SW 1271 (cell line): ENCODE measurements at regions not wholly inside any gene's neighbourhood (a gene's known extent, or its start where the extent isn't known, plus 50 kb on each side); places are given as distances from the start of the nearest gene placed in this dataset.
"Not testable (repeated sequence)": the region's sequence is repeated elsewhere in the genome, so short reads cannot be mapped to it uniquely, and the experiment has no call there.

ENCODE experiments used
- DNase-seq, 2 experiments: peaks; one replicate each; lab custom pipeline; 2025; lab: John Stamatoyannopoulos, UW

DNA sequence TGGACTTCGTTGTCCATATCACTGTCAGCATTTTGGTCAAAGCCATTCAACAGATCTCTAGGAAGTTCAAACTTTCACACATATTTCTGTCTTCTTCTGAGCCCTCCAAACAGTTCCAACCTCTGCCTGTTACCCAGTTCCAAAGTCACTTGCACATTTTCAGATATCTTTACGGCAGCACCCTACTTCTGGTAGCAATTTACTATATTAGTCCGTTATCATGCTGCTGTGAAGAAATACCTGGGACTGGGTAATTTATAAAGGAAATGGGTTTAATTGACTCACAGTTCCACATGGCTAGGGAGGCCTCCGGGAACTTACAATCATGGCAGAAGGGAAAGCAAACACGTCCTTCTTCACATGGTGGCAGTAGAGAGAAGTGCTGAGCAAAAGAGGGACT is 60.6 kb upstream of the HGFAC start:
- not testable (repeated sequence) for DNase-seq

- DNase-seq = no peak
Measured at GRCh38 chr4:3382251-3382650, 59.5 kb upstream of the HGFAC start.

GRCh38 chr4:3384391-3384770 is 57.4 kb upstream of the HGFAC start:
- no peak for DNase-seq

DNA sequence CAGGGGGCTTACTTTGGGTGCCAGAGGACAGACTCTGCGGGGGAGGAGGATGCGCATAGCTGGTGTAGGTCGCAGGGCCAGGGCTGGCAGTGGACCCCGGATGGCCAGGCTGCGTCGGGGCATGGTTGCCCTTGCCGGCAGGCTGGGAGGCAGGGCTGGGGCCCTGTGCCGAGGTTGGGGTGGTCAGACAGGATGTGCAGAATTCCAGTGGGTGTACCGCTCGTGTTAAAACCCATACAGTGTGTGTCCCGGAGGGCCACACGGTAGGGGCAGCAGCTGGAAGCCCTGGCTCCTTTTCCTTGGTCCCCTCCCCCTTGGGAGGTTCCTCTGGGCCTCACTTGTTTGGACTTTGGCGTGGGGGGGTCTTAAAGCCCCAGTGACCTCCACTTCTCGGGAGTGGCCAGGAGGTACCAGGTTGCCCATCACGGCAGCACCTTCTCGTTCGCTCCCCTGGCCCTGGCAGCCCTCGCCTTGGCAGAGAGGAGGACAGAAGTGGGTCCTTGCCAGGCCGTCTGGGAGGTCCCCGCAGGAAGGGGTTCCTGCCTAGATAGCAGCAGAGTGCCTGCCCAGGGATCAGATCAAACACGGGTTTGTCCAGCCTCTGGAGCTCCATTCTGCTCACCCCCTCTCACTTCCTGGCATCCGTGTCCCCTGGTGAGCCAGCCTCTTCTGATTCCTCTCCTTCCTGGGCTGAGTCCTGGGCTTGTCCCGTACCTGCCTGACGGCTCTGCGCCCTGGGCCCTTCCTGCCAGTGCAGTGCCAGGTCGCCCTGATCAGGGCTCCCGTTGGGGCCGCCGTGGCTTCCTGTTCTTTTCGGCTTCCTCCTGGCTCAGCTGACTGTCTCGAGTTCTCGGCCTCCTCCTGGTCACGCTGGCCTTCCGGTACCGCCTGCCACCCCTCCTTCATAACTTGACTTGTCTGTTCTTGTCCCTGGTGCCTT is 56.7 kb upstream of the HGFAC start:
- no peak for DNase-seq

GRCh38 chr4:3385711-3386420 is 55.9 kb upstream of the HGFAC start:
- no peak for DNase-seq

GRCh38 chr4:3386526-3386925 is 55.2 kb upstream of the HGFAC start:
- DNase-seq = no peak

DNA sequence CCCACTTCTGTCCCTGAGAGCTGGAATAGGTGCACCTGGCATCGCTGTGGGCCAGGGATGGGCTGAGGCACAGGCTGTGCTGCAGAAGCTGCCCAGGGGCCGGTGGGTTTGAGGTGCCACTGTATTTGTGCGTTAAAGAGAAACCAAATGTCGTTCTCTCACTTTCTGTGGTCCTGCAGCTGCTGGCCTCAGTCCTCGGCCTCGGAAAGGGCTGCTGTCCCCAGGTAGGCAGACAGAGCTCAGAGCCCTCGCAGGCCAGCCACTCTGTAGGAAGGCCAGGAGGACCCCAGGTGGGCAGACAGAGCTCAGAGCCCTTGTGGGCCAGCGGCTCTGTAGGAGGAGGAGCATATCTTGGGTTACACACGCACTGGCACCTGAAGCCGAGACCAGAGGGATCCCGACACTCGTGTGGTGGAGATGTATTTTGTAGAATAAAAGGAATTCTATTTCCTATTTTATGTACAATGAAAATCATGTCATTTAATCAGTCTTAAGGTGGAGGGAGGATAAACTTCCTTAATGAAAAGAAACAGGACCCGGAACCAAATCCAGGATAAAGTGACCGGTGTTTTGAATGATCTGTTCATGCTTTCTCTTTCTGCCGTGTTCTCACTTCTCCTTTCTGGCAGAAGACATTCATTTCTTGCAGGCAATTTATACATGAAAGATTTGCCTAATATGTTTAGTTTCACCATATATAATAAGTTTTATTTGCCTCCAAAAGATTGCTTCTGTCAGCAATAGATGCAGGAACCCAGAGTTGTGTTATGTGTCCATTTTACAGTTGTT is 54.4 kb upstream of the HGFAC start:
- DNase-seq = no peak

DNA sequence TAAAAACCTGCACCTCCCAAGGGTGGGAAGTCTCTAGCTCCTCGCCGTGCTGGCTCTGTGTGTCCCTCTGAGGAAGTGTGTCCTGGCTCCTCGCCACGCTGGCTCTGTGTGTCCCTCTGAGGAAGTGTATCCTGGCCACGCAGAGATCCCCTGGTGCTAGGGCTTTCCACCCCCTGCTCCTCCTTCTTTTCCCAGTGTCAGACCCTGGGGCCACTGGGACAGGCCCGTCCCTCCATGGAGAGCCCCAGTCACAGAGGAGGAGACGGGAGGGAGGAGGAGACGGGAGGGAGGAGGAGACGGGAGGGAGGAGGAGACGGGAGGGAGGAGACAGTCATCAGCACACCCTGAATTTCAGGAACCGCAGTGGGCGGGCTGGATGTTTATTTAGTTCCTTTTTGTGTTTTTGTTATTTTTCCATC is 53.8 kb upstream of the HGFAC start:
- no peak for DNase-seq

- DNase-seq = no peak
Measured at GRCh38 chr4:3388471-3389232, 53.1 kb upstream of the HGFAC start.

- DNase-seq = no peak
Measured at GRCh38 chr4:3389233-3390215, 52.2 kb upstream of the HGFAC start.

DNA sequence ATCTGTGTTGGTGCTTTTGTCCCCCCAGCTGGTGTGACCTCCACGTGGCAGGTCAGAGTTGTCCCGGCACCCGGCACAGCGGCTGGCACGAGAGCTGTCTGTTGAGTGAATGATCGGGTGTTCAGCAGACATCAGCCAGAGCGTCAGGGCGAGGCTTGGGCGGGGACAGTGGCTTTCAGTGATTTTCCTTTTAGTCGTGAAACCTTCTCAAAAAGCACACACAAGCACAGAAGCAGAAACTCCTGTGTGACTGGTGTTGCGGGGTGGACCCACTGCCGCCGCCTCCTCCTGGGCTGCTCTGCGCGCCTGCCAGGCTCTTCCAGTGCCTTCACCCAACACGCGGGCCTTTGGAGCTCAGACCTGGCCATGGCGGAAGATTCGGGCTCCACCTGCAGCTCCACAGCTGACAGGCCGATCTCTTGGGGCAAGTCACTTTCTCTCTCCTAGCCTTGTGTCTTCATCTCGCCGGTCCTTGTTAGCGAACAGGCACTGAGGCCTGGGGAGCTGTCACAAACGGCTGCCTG is 51.4 kb upstream of the HGFAC start:
- DNase-seq = no peak

DNA sequence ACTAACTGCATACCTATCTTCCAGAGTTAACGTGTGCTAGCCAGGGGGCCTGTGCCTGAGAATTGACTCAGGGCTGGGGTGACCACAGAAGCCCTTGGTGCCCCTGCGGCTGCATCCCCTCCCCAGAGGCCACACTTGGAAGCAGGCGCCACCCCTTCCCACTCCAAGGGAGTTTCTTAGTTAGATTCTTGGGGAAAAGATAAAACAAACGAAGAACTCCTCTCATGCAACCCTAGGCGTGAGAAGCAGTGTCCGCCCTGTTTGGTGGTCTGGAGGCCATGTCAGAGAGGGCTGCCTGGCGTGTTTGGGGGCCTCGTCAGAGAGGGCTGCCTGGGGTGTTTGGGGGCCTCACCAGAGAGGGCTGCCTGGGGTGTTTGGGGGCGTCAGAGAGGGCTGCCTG is 50.3 kb upstream of the HGFAC start:
- no peak for DNase-seq
